Adrenal gland (tissue), 5 donors: ENCODE measurements at regions not wholly inside any gene's neighbourhood (a gene's known extent, or its start where the extent isn't known, plus 50 kb on each side); places are given as distances from the start of the nearest gene placed in this dataset.

ENCODE experiments used
- POLR2A ChIP-seq, 2 donors: fragments of 450-650 bp; IDR thresholded peaks; one replicate each; pipeline ENCODE4 v1.6.1; 2017; ENCODE audit warnings: antibody characterized with exemption in 2 of 2, mild to moderate bottlenecking in 2 of 2, moderate library complexity in 1 of 2
- TF ChIP-seq, protein P1 (sequence below), 6 experiments: fragments of 450-650 bp in 4 of 6; fragments of 200-600 bp in 2 of 6; sonication (generic) in 1 of 6; IDR thresholded peaks; 1 replicate in 5 of 6; 2 replicates in 1 of 6; pipeline versions ENCODE4 v1.5.1 to v1.8.0; 2016 to 2021; ENCODE audit warnings: antibody characterized with exemption in 6 of 6, mild to moderate bottlenecking in 2 of 6, moderate library complexity in 1 of 6
- donor health status: DM: no; HTN: no; CAD: no.

DNA sequence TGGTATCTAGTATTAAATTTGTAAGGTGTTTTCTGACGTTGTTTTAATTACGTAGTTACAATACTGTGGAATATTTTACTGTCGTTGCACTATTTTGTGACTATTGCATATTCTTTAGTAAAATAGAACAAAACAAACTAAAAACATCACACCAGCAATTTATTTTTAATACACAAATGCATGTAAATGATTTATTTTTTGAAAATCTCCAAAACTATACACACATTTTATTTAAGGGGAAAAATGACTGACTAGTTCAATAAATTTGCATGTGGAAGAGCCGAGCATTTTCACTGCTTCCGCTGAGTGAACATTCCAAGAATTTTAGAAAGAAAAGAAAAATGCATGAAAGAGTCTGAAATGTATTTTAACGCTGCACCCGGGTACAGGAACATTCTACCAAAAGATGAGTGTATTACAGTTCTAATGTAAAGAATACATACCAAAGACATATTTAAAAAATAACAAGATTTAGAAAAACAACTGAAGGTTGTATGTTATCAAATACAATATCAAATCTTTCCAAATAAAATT is 257.7 kb downstream of the MEIS1 start:
- TF ChIP-seq, protein P1, sequence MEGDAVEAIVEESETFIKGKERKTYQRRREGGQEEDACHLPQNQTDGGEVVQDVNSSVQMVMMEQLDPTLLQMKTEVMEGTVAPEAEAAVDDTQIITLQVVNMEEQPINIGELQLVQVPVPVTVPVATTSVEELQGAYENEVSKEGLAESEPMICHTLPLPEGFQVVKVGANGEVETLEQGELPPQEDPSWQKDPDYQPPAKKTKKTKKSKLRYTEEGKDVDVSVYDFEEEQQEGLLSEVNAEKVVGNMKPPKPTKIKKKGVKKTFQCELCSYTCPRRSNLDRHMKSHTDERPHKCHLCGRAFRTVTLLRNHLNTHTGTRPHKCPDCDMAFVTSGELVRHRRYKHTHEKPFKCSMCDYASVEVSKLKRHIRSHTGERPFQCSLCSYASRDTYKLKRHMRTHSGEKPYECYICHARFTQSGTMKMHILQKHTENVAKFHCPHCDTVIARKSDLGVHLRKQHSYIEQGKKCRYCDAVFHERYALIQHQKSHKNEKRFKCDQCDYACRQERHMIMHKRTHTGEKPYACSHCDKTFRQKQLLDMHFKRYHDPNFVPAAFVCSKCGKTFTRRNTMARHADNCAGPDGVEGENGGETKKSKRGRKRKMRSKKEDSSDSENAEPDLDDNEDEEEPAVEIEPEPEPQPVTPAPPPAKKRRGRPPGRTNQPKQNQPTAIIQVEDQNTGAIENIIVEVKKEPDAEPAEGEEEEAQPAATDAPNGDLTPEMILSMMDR (IDR thresholded peaks at IDR 0.05), result no peak
- no peak for TF ChIP-seq POLR2A (IDR thresholded peaks at IDR 0.05)
